RWPE1 (cell line): ENCODE measurements at regions not wholly inside any gene's neighbourhood (a gene's known extent, or its start where the extent isn't known, plus 50 kb on each side); places are given as distances from the start of the nearest gene placed in this dataset.

Source experiments
- CTCF ChIA-PET: fragments of 350-600 bp; sonication (Branson Sonifier 250); formaldehyde crosslinking; extraction: SDS; loops from one replicate; lab custom pipeline; 2021; lab: Yijun Ruan, JAX
- POLR2A ChIA-PET: fragments of 400-600 bp; formaldehyde crosslinking; extraction: SDS; loops from one replicate; lab custom pipeline; 2020; ENCODE audit warnings: antibody characterized with exemption; ENCODE audit not compliant: low non-redundant PET; lab: Yijun Ruan, JAX
- DNase-seq: peaks from one replicate; pipeline ENCODE4 v3.0.0; 2012; ENCODE audit warnings: low spot score
- H3K27ac ChIP-seq: fragments of 450-650 bp; 2 replicates; pipeline ENCODE4 v1.5.1; 2017
- TF ChIP-seq, protein P1 (sequence below): fragments of 450-650 bp; conservative IDR thresholded peaks from 2 replicates; pipeline ENCODE4 v1.5.1; 2017; ENCODE audit warnings: low read depth, mild to moderate bottlenecking

DNA sequence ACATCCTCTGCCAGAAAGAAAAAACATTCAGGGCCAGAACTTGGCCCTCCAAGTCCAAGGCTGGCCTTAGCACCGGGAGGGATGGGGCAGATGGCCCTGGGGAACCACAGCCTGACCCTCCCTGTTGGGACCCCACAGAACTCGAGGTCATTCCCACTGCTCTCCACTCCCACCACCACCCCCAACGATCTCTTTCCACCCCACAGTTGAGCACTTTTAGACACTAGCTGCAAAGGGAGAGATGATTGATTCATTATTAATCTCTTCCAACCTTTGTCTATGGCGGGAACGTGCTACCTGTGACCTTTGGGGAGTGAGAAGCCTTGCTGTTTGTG is 869.7 kb downstream of the BRD1 start:
- POLR2A ChIA-PET = no interaction called here
- TF ChIP-seq, protein P1, sequence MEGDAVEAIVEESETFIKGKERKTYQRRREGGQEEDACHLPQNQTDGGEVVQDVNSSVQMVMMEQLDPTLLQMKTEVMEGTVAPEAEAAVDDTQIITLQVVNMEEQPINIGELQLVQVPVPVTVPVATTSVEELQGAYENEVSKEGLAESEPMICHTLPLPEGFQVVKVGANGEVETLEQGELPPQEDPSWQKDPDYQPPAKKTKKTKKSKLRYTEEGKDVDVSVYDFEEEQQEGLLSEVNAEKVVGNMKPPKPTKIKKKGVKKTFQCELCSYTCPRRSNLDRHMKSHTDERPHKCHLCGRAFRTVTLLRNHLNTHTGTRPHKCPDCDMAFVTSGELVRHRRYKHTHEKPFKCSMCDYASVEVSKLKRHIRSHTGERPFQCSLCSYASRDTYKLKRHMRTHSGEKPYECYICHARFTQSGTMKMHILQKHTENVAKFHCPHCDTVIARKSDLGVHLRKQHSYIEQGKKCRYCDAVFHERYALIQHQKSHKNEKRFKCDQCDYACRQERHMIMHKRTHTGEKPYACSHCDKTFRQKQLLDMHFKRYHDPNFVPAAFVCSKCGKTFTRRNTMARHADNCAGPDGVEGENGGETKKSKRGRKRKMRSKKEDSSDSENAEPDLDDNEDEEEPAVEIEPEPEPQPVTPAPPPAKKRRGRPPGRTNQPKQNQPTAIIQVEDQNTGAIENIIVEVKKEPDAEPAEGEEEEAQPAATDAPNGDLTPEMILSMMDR = no peak
- CTCF ChIA-PET = no interaction called here
- no peak overlapping the region for H3K27ac ChIP-seq
- no peak for DNase-seq

DNA sequence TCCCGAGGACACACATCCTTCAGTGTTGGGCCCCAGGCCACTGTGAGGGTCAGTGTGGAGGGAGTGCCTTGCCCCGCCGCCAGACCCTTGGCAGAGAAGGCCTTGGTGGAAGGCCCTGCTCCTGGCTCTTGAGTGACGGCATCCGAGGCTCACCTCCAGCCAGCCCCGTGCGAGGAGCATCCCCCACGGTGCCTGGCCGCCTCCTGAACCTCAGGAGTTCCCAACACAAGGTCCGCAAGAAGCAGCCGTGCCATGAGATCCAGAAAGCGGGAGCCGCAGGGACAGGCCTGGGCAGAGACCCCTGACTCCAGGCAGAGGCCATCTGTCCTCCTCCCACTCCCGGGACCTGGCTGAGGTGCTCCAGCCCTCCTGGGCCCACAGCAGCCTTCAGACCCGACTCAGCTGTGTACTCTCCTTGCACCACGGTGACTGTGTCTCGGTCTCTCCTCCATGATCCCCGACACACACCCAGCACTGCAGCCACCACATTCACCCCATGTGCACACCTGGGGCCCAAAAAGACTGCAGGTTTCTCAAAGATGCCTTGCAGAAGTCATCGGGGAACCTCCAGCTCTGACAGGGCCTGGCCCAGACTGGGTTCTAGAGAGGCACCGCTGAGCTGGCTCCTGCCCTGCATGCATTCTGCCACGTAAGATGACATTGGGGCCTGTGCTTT is 870.2 kb downstream of the BRD1 start:
- TF ChIP-seq, protein P1 = no peak
- CTCF ChIA-PET = no interaction called here
- no peak overlapping the region for H3K27ac ChIP-seq

DNA sequence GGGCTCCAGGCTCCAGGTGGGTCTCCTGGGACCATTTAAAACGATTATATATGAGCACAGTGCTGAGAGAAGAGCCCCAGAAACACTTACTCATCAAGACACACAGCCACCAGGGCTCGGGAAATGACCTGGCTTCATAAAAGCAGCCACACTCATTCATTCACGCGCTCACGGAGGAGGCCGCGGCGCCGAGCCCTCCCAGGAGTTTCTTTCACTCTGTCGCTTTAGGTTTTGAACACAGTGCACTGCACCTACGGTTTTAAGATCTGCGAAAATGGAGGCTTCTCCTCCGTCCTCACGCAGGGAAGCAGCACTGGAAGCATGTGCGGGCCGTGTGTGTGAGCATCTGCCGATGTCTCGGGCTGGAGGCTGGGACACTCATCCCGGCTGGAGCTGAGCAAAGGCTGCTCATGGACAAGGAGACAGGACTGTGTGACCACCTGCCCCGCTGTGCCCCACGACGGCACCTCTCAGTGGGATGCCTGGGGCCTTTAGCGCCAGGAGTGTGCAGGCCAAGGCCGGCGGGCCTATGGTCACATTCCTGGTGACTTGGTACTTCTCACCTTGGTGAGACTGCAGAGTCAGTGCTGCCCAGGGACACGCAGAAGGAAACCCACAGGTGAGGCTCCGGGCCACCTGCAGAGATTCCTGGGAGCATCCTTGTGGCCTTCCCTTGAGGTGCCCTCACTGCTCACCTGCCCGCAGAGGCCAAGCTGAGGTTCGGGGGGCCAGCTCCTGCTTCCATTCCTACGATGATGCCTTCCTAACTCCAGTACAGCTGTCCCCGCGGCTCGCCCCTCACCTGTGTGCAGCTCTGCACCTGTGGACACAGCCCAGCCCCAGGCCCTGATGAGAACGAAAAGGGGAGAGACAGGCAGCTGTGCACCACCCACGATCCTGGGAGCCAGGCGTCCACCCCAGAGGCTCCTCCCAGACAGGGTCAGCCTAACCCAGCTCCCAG is 872.0 kb downstream of the BRD1 start:
- no peak for DNase-seq
- CTCF ChIA-PET = no interaction called here
- TF ChIP-seq, protein P1 = no peak
- POLR2A ChIA-PET = no interaction called here
- no peak overlapping the region for H3K27ac ChIP-seq

More for the DNA sequence above, 870.2 kb downstream of the BRD1 start:
- DNase-seq = no peak
- POLR2A ChIA-PET = no interaction called here

DNA sequence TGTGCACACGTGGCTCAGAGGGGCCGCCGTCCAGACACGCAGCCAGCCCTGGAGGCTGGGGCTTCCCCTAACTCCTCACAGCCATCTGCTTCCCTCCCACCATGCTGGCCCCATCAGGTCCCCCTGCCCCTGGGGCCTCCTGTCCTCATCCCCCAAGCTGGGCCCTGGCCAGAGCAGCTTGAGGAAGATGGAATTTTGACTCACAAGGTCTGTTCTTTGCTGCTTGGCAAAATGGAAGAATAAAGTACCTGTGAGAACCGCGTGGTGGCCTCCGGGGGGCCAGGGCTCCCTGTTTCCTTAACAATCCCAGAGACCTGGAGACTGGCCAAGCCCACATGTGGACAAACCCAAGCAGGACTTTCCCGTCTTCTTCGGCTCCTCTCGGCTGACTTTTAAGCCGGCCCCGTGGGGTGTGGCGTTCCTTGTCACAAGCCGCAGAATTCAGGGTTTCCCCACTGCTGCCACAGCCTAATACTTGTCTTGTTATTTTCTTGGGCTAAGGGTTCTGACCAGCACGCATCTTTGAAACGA is 872.8 kb downstream of the BRD1 start:
- TF ChIP-seq, protein P1 = no peak
- ChIA-PET CTCF (no interaction called here), POLR2A (no interaction called here)
- no peak overlapping the region for H3K27ac ChIP-seq
- DNase-seq = no peak

DNA sequence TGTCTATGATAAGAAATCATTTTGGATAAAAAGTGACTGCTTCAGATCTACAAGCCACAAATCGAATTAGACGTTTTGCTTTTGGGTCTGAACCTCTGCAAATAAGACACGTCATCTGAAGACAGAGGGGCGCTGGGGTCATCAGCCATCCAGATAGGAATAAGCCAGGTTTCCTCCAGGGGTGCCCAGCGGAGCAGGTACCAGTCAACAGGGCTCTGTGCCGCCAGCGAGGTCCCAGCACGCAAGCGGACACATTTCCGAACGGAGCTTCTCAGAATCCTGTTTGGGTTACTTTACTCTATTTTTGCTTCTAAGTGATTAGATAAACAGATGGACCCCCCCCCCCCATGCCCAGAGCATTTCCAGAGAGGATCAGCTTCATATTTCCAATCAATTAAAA is 873.8 kb downstream of the BRD1 start:
- no peak overlapping the region for H3K27ac ChIP-seq
- TF ChIP-seq, protein P1 = no peak
- CTCF ChIA-PET = no interaction called here
- no peak for DNase-seq
- POLR2A ChIA-PET = no interaction called here

DNA sequence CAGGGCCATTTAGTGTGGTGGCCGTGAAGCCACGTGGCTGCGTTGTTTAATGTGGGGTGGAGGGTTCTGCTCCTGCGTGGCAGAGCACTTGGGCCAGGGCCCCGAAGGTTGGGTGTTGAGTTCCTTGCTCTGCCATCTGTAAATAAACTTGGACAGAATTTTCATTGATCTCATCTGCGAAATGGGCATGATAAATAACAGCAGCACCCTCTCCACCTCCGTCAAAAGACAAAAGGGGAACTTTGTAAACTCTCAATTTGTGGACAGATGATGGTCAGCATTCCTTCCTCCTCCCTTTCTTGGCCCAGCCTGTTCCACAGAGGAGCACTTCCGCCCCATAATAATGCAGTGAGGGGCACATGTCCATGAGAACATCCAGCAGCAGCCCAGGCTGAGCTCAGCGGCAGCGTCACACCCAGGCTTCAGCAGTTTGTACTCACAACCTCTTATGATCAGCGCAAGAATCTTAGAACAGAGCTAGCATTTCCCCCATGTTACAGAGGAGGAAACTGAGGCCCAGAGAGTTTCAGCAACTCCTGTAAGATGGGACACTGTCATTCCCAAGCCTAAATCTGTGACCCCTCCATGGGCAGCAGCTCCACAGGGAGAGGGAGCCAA is 874.5 kb downstream of the BRD1 start:
- CTCF ChIA-PET = no interaction called here
- POLR2A ChIA-PET = no interaction called here
- TF ChIP-seq, protein P1 = no peak

More for the DNA sequence above, 874.5 kb downstream of the BRD1 start:
- no peak overlapping the region for H3K27ac ChIP-seq
- no peak for DNase-seq
